GM18507 (cell line): ENCODE measurements at regions not wholly inside any gene's neighbourhood (a gene's known extent, or its start where the extent isn't known, plus 50 kb on each side); places are given as distances from the start of the nearest gene placed in this dataset.

Source experiments
- DNase-seq: peaks from one replicate; pipeline ENCODE4 v3.0.0; 2011; ENCODE audit warnings: low read depth; ENCODE audit not compliant: insufficient read length; ENCODE audit errors: extremely low spot score
- FAIRE-seq: peaks from 2 replicates; lab custom pipeline; 2011; peaks lifted over from hg19 to GRCh38; lab: Jason Lieb, UNC

GRCh38 chr17:72414967-72415853 is 294.4 kb downstream of the SOX9 start:
- FAIRE-seq (no peak), DNase-seq (no peak)

- DNase-seq, result no peak
- no peak for FAIRE-seq
Measured at GRCh38 chr17:72416054-72416675, 295.3 kb downstream of the SOX9 start.

- FAIRE-seq, result no peak
- no peak for DNase-seq
Measured at GRCh38 chr17:72416905-72417304, 296.1 kb downstream of the SOX9 start.

GRCh38 chr17:72417627-72418026 is 296.8 kb downstream of the SOX9 start:
- FAIRE-seq (no peak), DNase-seq (no peak)

- DNase-seq (peak; percentile 64), FAIRE-seq (peak; percentile 96)
Measured at GRCh38 chr17:72419866-72420774, 299.3 kb downstream of the SOX9 start.

GRCh38 chr17:72420775-72421127 is 299.9 kb downstream of the SOX9 start:
- no peak for DNase-seq
- no peak for FAIRE-seq

- DNase-seq, result peak; percentile 69
- FAIRE-seq, result peak; percentile 98
Measured at GRCh38 chr17:72421128-72422092, 300.6 kb downstream of the SOX9 start.

GRCh38 chr17:72422204-72422504 is 301.3 kb downstream of the SOX9 start:
- FAIRE-seq (no peak), DNase-seq (no peak)

GRCh38 chr17:72422505-72423285 is 301.9 kb downstream of the SOX9 start:
- FAIRE-seq (peak; percentile 92), DNase-seq (peak; percentile 36)

- FAIRE-seq, result no peak
- no peak for DNase-seq
Measured at GRCh38 chr17:72423286-72423589, 302.4 kb downstream of the SOX9 start.

GRCh38 chr17:72423718-72424117 is 302.9 kb downstream of the SOX9 start:
- DNase-seq (no peak), FAIRE-seq (peak; percentile 75)

- no peak for DNase-seq
- FAIRE-seq, result no peak
Measured at GRCh38 chr17:72424505-72425117, 303.8 kb downstream of the SOX9 start.

- DNase-seq (no peak), FAIRE-seq (peak; percentile 70)
Measured at GRCh38 chr17:72425133-72425793, 304.4 kb downstream of the SOX9 start.

GRCh38 chr17:72425794-72426168 is 305.0 kb downstream of the SOX9 start:
- FAIRE-seq (peak; percentile 70), DNase-seq (no peak)

GRCh38 chr17:72426321-72426720 is 305.5 kb downstream of the SOX9 start:
- DNase-seq (no peak), FAIRE-seq (no peak)

GRCh38 chr17:72426948-72427760 is 306.3 kb downstream of the SOX9 start:
- no peak for FAIRE-seq
- DNase-seq, result no peak

GRCh38 chr17:72427761-72428109 is 306.9 kb downstream of the SOX9 start:
- no peak for DNase-seq
- FAIRE-seq, result no peak
